ENCODE measurements at regions not wholly inside any gene's neighbourhood (a gene's known extent, or its start where the extent isn't known, plus 50 kb on each side); places are given as distances from the start of the nearest gene placed in this dataset.

- intact Hi-C loops (cut with micrococcal nuclease): no loop called here
- Histone ChIP-seq H3K4me1 (ENCODE audit: control insufficient read depth in 1 of 2, insufficient read depth in 2 of 2, low read length in 2 of 2) (no peaks in the 10 kb centered on the region), H3K9ac (ENCODE audit: low read length) (no peak overlapping the region), H3K4me3 (replicated peaks in 1 of 2; ENCODE audit: low read depth in 1 of 2, low read length in 2 of 2) (no peak overlapping the region), H3K4me2 (ENCODE audit: low read length) (no peak overlapping the region), H3K79me2 (ENCODE audit: insufficient read depth, low read length) (no peaks in the 10 kb centered on the region), H3K27me3 (ENCODE audit: insufficient read depth, low read length) (no peaks in the 10 kb centered on the region), H4K20me1 (ENCODE audit: insufficient read depth) (no peaks in the 10 kb centered on the region), H3K36me3 (ENCODE audit: control insufficient read depth in 1 of 2, insufficient read depth in 2 of 2, low read length in 2 of 2) (no peaks in the 10 kb centered on the region), H3K27ac (ENCODE audit: low read depth, low read length) (no peak overlapping the region), H3K9me3 (ENCODE audit: control insufficient read depth in 1 of 2, insufficient read depth in 1 of 2, low read depth in 1 of 2, low read length in 2 of 2) (no peaks in the 10 kb centered on the region), H2AFZ (ENCODE audit: low read depth, low read length, poor library complexity, severe bottlenecking) (no peak overlapping the region), H3K9me2 (ENCODE audit: insufficient read depth) (no peaks in the 10 kb centered on the region)
- ATAC-seq (no peak), DNase-seq (ENCODE audit: low read depth, low spot score) (no peak)
- ChIA-PET RAD21 (ENCODE audit: low non-redundant PET in 1 of 2, low total read pairs in 2 of 2, uncharacterized antibody in 2 of 2, unreplicated experiment in 2 of 2) (no interaction called here), POLR2A (no interaction called here), CTCF (no interaction called here)
- TF ChIP-seq EGR1 (IDR thresholded peaks at IDR 0.05; ENCODE audit: low read depth) (no peak), ELF1 (IDR thresholded peaks at IDR 0.05; ENCODE audit: borderline replicate concordance, low read depth) (no peak), REST (IDR thresholded peaks at IDR 0.05; ENCODE audit: low read depth) (no peak), EZH2phosphoT487 (IDR thresholded peaks at IDR 0.05; ENCODE audit: borderline replicate concordance) (no peak), ZFX (IDR thresholded peaks at IDR 0.05) (no peak), YY1 (IDR thresholded peaks at IDR 0.05; ENCODE audit: extremely low read depth, insufficient replicate concordance, low read depth, low read length) (no peak), JUND (IDR thresholded peaks at IDR 0.05) (no peak), MAX (IDR thresholded peaks at IDR 0.05) (no peak), SP1 (IDR thresholded peaks at IDR 0.05; ENCODE audit: low read depth) (no peak), CTCF (IDR thresholded peaks at IDR 0.05 in 2 of 3, conservative IDR thresholded peaks at IDR 0.05 in 1 of 3; ENCODE audit: borderline replicate concordance in 1 of 3, insufficient read depth in 1 of 3, low read depth in 2 of 3, low read length in 2 of 3) (no peak), ZBTB33 (IDR thresholded peaks at IDR 0.05; ENCODE audit: extremely low read depth, insufficient replicate concordance, low read length) (no peak), ATF3 (IDR thresholded peaks at IDR 0.05) (no peak), TCF7L2 (IDR thresholded peaks at IDR 0.05; ENCODE audit: borderline replicate concordance, extremely low read depth, insufficient read depth, insufficient read length) (no peak), ZNF274 (IDR thresholded peaks at IDR 0.05; ENCODE audit: low read depth, low read length) (no peak), EZH2 (IDR thresholded peaks at IDR 0.05) (no peak), POLR2A (IDR thresholded peaks at IDR 0.05; ENCODE audit: borderline replicate concordance, extremely low read depth, insufficient read depth, insufficient read length) (no peak), CEBPB (IDR thresholded peaks at IDR 0.05; ENCODE audit: low read depth) (no peak)
- no TSS peak for BruUV-seq (replicated peaks)
Observed at GRCh38 chr12:118778077-118778476, 203.3 kb upstream of the SRRM4 start.

Data from HCT116 (cell line).